Endothelial cell (in vitro differentiated cells): ENCODE measurements at regions not wholly inside any gene's neighbourhood (a gene's known extent, or its start where the extent isn't known, plus 50 kb on each side); places are given as distances from the start of the nearest gene placed in this dataset.

Source experiments
- DNase-seq: peaks from one replicate; pipeline ENCODE4 v3.0.0; 2021; ENCODE audit warnings: low spot score
- H3K27ac Mint-ChIP-seq: one replicate; pipeline ENCODE4 v1.8.0; 2021; ENCODE audit warnings: mixed read lengths, inconsistent platforms; ENCODE audit not compliant: unreplicated experiment
- H3K27me3 Mint-ChIP-seq: one replicate; pipeline ENCODE4 v1.8.0; 2021; ENCODE audit warnings: mild to moderate bottlenecking, moderate library complexity, mixed read lengths, inconsistent platforms; ENCODE audit not compliant: unreplicated experiment
- H3K36me3 Mint-ChIP-seq: one replicate; pipeline ENCODE4 v1.8.0; 2021; ENCODE audit warnings: mild to moderate bottlenecking, low read depth, mixed read lengths, inconsistent platforms; ENCODE audit not compliant: unreplicated experiment
- H3K4me1 Mint-ChIP-seq: one replicate; pipeline ENCODE4 v1.8.0; 2021; ENCODE audit warnings: mild to moderate bottlenecking, mixed read lengths, inconsistent platforms; ENCODE audit not compliant: unreplicated experiment
- H3K4me3 Mint-ChIP-seq: one replicate; pipeline ENCODE4 v1.8.0; 2021; ENCODE audit warnings: mild to moderate bottlenecking, mixed read lengths, inconsistent platforms; ENCODE audit not compliant: unreplicated experiment
- H3K9me3 Mint-ChIP-seq: one replicate; pipeline ENCODE4 v1.8.0; 2021; ENCODE audit warnings: mixed read lengths, inconsistent platforms; ENCODE audit not compliant: unreplicated experiment
- CTCF ChIP-seq: fragments of 200-600 bp; sonication (generic); IDR thresholded peaks from one replicate; pipeline ENCODE4 v1.5.0; 2021; ENCODE audit warnings: antibody characterized with exemption; ENCODE audit not compliant: unreplicated experiment

- H3K4me3 Mint-ChIP-seq, result no peak overlapping the region
- H3K27me3 Mint-ChIP-seq, result no peaks in the 10 kb centered on the region
- no peak for TF ChIP-seq CTCF
- no peak for DNase-seq
- no peaks in the 10 kb centered on the region for H3K4me1 Mint-ChIP-seq
- H3K27ac Mint-ChIP-seq, result no peak overlapping the region
- no peaks in the 10 kb centered on the region for H3K36me3 Mint-ChIP-seq
- H3K9me3 Mint-ChIP-seq, result no peaks in the 10 kb centered on the region
These were observed 55.7 kb upstream of the SLC39A10 start for GRCh38 chr2:195601361-195601760.

GRCh38 chr2:195600778-195601177, 56.2 kb upstream of the SLC39A10 start:
- no peak for DNase-seq
- Mint-ChIP-seq H3K27ac (no peak overlapping the region), H3K9me3 (no peaks in the 10 kb centered on the region), H3K27me3 (no peaks in the 10 kb centered on the region), H3K36me3 (no peaks in the 10 kb centered on the region), H3K4me1 (no peaks in the 10 kb centered on the region), H3K4me3 (no peak overlapping the region)
- no peak for TF ChIP-seq CTCF

- TF ChIP-seq CTCF, result no peak
- Mint-ChIP-seq H3K36me3 (no peaks in the 10 kb centered on the region), H3K9me3 (no peaks in the 10 kb centered on the region), H3K4me1 (no peaks in the 10 kb centered on the region), H3K27ac (no peak overlapping the region), H3K4me3 (no peak overlapping the region), H3K27me3 (peaks cover 1% of the 10 kb centered on the region)
- no peak for DNase-seq
These were observed 60.2 kb upstream of the SLC39A10 start for GRCh38 chr2:195596840-195597239.

GRCh38 chr2:195595825-195596224, 61.2 kb upstream of the SLC39A10 start:
- H3K4me3 Mint-ChIP-seq, result no peak overlapping the region
- no peak overlapping the region for H3K27ac Mint-ChIP-seq
- no peaks in the 10 kb centered on the region for H3K36me3 Mint-ChIP-seq
- peaks cover 1% of the 10 kb centered on the region for H3K27me3 Mint-ChIP-seq
- H3K4me1 Mint-ChIP-seq, result no peaks in the 10 kb centered on the region
- H3K9me3 Mint-ChIP-seq, result no peaks in the 10 kb centered on the region
- TF ChIP-seq CTCF, result no peak
- DNase-seq, result no peak

GRCh38 chr2:195594919-195595694, 61.9 kb upstream of the SLC39A10 start:
- TF ChIP-seq CTCF, result no peak
- Mint-ChIP-seq H3K4me3 (no peak overlapping the region), H3K27me3 (peaks cover 1% of the 10 kb centered on the region), H3K36me3 (no peaks in the 10 kb centered on the region), H3K4me1 (no peaks in the 10 kb centered on the region), H3K9me3 (no peaks in the 10 kb centered on the region), H3K27ac (no peak overlapping the region)
- no peak for DNase-seq
